OCI-LY1 (cell line): ENCODE measurements at regions not wholly inside any gene's neighbourhood (a gene's known extent, or its start where the extent isn't known, plus 50 kb on each side); places are given as distances from the start of the nearest gene placed in this dataset.

ENCODE experiments used
- CTCF ChIP-seq: fragments of 200-600 bp; sonication (generic), shearing (Covaris generic); IDR thresholded peaks from 2 replicates; pipeline ENCODE4 v1.5.1; 2017; ENCODE audit warnings: mild to moderate bottlenecking, antibody characterized with exemption, low read length, moderate library complexity, mixed read lengths
- EZH2 ChIP-seq: fragments of 200-600 bp; sonication (generic), shearing (Covaris generic); IDR thresholded peaks from 2 replicates; pipeline ENCODE4 v1.8.0; 2017; ENCODE audit warnings: borderline replicate concordance, mixed run types, mild to moderate bottlenecking, antibody characterized with exemption, low read length, moderate library complexity, mixed read lengths

GRCh38 chr11:114915871-114916805 lies 237.8 kb downstream of the NXPE2 start:
- no peak for TF ChIP-seq CTCF
- no peak for TF ChIP-seq EZH2
